OCI-LY1 (cell line): ENCODE measurements at regions not wholly inside any gene's neighbourhood (a gene's known extent, or its start where the extent isn't known, plus 50 kb on each side); places are given as distances from the start of the nearest gene placed in this dataset.

ENCODE experiments used
- H2AFZ ChIP-seq: fragments of 200-600 bp; sonication (generic), shearing (Covaris generic); 2 replicates; pipeline ENCODE4 v1.6.0; 2014; ENCODE audit warnings: antibody characterized with exemption, mild to moderate bottlenecking, low read length
- H3F3A ChIP-seq: fragments of 200-600 bp; sonication (generic), shearing (Covaris generic); 2 replicates; pipeline ENCODE4 v1.6.0; 2014; ENCODE audit warnings: mild to moderate bottlenecking, antibody characterized with exemption, low read length, moderate library complexity; ENCODE audit not compliant: insufficient read depth
- H3K27ac ChIP-seq: fragments of 200-600 bp; sonication (generic); 2 replicates; pipeline ENCODE4 v1.5.1; 2014; ENCODE audit warnings: low read length, mixed run types, mild to moderate bottlenecking, low read depth; ENCODE audit not compliant: poor library complexity, severe bottlenecking
- H3K27me3 ChIP-seq: fragments of 200-600 bp; sonication (generic); 2 replicates; pipeline ENCODE4 v1.6.0; 2014; ENCODE audit warnings: antibody characterized with exemption, mild to moderate bottlenecking, low read length, moderate library complexity; ENCODE audit not compliant: insufficient read depth
- H3K36me3 ChIP-seq: fragments of 200-600 bp; sonication (generic); 2 replicates; pipeline ENCODE4 v1.6.1; 2014; ENCODE audit warnings: mild to moderate bottlenecking, antibody characterized with exemption, low read length, moderate library complexity, mixed read lengths; ENCODE audit not compliant: insufficient read depth
- H3K4me1 ChIP-seq: fragments of 200-600 bp; sonication (generic); 2 replicates; pipeline ENCODE4 v1.5.1; 2014; ENCODE audit warnings: mild to moderate bottlenecking, low read length, moderate library complexity; ENCODE audit not compliant: insufficient read depth, severe bottlenecking
- H3K4me2 ChIP-seq: fragments of 200-600 bp; sonication (generic), shearing (Covaris generic); 2 replicates; pipeline ENCODE4 v1.6.1; 2014; ENCODE audit warnings: low read length
- H3K4me3 ChIP-seq: fragments of 200-600 bp; sonication (generic); 2 replicates; pipeline ENCODE4 v1.5.1; 2014; ENCODE audit warnings: low read length, low read depth, mild to moderate bottlenecking, mixed read lengths; ENCODE audit not compliant: poor library complexity, severe bottlenecking
- H3K79me2 ChIP-seq: fragments of 200-600 bp; shearing (Covaris generic); 2 replicates; pipeline ENCODE4 v1.6.1; 2016; ENCODE audit warnings: mixed run types, low read length, mixed read lengths; ENCODE audit not compliant: insufficient read depth
- H3K9ac ChIP-seq: fragments of 200-600 bp; sonication (generic), shearing (Covaris generic); 2 replicates; pipeline ENCODE4 v1.6.1; 2014; ENCODE audit warnings: mild to moderate bottlenecking, low read length, mixed read lengths
- H3K9me2 ChIP-seq: fragments of 200-600 bp; sonication (generic), shearing (Covaris generic); 2 replicates; pipeline ENCODE4 v1.6.1; 2014; ENCODE audit warnings: low read depth, mild to moderate bottlenecking, low read length, mixed read lengths
- H3K9me3 ChIP-seq: fragments of 200-600 bp; shearing (Covaris generic); 2 replicates; pipeline ENCODE4 v1.6.1; 2014; ENCODE audit warnings: low read length, mixed read lengths
- H4K20me1 ChIP-seq: fragments of 200-600 bp; sonication (generic), shearing (Covaris generic); 2 replicates; pipeline ENCODE4 v1.6.0; 2016; ENCODE audit warnings: mild to moderate bottlenecking, low read length; ENCODE audit not compliant: insufficient read depth
- CTCF ChIP-seq: fragments of 200-600 bp; sonication (generic), shearing (Covaris generic); IDR thresholded peaks from 2 replicates; pipeline ENCODE4 v1.5.1; 2017; ENCODE audit warnings: mild to moderate bottlenecking, antibody characterized with exemption, low read length, moderate library complexity, mixed read lengths
- EZH2 ChIP-seq: fragments of 200-600 bp; sonication (generic), shearing (Covaris generic); IDR thresholded peaks from 2 replicates; pipeline ENCODE4 v1.8.0; 2017; ENCODE audit warnings: borderline replicate concordance, mixed run types, mild to moderate bottlenecking, antibody characterized with exemption, low read length, moderate library complexity, mixed read lengths

GRCh38 chr1:166544036-166544435 is 295.2 kb upstream of the POGK start:
- no peaks in the 10 kb centered on the region for H3K79me2 ChIP-seq
- no peak overlapping the region for H3K4me3 ChIP-seq
- H3K27me3 ChIP-seq: no peaks in the 10 kb centered on the region
- H3K9me3 ChIP-seq: no peaks in the 10 kb centered on the region
- H3K27ac ChIP-seq: no peak overlapping the region
- no peaks in the 10 kb centered on the region for H3K9me2 ChIP-seq
- H3K4me1 ChIP-seq: no peaks in the 10 kb centered on the region
- no peak overlapping the region for H3K9ac ChIP-seq
- no peak overlapping the region for H3K4me2 ChIP-seq
- H3F3A ChIP-seq: no peaks in the 10 kb centered on the region
- H3K36me3 ChIP-seq: no peaks in the 10 kb centered on the region
- H4K20me1 ChIP-seq: no peaks in the 10 kb centered on the region
- no peak for TF ChIP-seq CTCF
- TF ChIP-seq EZH2: no peak
- H2AFZ ChIP-seq: no peak overlapping the region

GRCh38 chr1:166544561-166544960 is 294.7 kb upstream of the POGK start:
- TF ChIP-seq EZH2 (no peak), CTCF (no peak)
- Histone ChIP-seq H3K27me3 (no peaks in the 10 kb centered on the region), H3F3A (no peaks in the 10 kb centered on the region), H3K9me2 (no peaks in the 10 kb centered on the region), H3K9ac (no peak overlapping the region), H3K4me3 (no peak overlapping the region), H3K4me1 (no peaks in the 10 kb centered on the region), H3K4me2 (no peak overlapping the region), H4K20me1 (no peaks in the 10 kb centered on the region), H3K27ac (no peak overlapping the region), H3K36me3 (no peaks in the 10 kb centered on the region), H3K9me3 (no peaks in the 10 kb centered on the region), H3K79me2 (no peaks in the 10 kb centered on the region), H2AFZ (no peak overlapping the region)

GRCh38 chr1:166552706-166553105 is 286.6 kb upstream of the POGK start:
- no peaks in the 10 kb centered on the region for H3K4me1 ChIP-seq
- H2AFZ ChIP-seq: no peak overlapping the region
- H3K27ac ChIP-seq: no peak overlapping the region
- H3K27me3 ChIP-seq: no peaks in the 10 kb centered on the region
- no peak overlapping the region for H3K9ac ChIP-seq
- H4K20me1 ChIP-seq: no peaks in the 10 kb centered on the region
- H3K9me3 ChIP-seq: peaks cover 4% of the 10 kb centered on the region; the same call in 1 of the 2 replicates
- H3K4me3 ChIP-seq: no peak overlapping the region
- H3K9me2 ChIP-seq: no peaks in the 10 kb centered on the region
- H3F3A ChIP-seq: no peaks in the 10 kb centered on the region
- H3K36me3 ChIP-seq: no peaks in the 10 kb centered on the region
- H3K79me2 ChIP-seq: no peaks in the 10 kb centered on the region
- no peak for TF ChIP-seq EZH2
- TF ChIP-seq CTCF: no peak
- H3K4me2 ChIP-seq: no peak overlapping the region
